GM12878 (cell line): ENCODE measurements at regions not wholly inside any gene's neighbourhood (a gene's known extent, or its start where the extent isn't known, plus 50 kb on each side); places are given as distances from the start of the nearest gene placed in this dataset.

Experiments
- CTCF ChIP-seq, 3 experiments: IDR thresholded peaks in 2 of 3; conservative IDR thresholded peaks in 1 of 3; 2 replicates each; pipeline ENCODE4 v1.5.1; 2011; ENCODE audit warnings: low read depth in 3 of 3, low read length in 3 of 3, mild to moderate bottlenecking in 3 of 3, control low read depth in 2 of 3, moderate library complexity in 2 of 3, inconsistent platforms in 1 of 3, mixed read lengths in 1 of 3; ENCODE audit not compliant: control insufficient read depth in 2 of 3, insufficient read depth in 1 of 3; ENCODE audit errors: extremely low read depth in 1 of 3
- E2F8 ChIP-seq: fragments of 450-650 bp; IDR thresholded peaks from 2 replicates; pipeline ENCODE4 v1.6.1; 2018; ENCODE audit warnings: mild to moderate bottlenecking, low read depth, moderate library complexity; ENCODE audit not compliant: partially characterized antibody
- EP300 ChIP-seq, 2 experiments: fragments of 150-350 bp in 1 of 2; IDR thresholded peaks; 2 replicates each; pipeline ENCODE4 v1.6.1; 2011 to 2012; ENCODE audit warnings: low read depth in 2 of 2, low read length in 2 of 2, borderline replicate concordance in 1 of 2, improper control_type of control experiment in 1 of 2, inconsistent platforms in 1 of 2; ENCODE audit not compliant: control insufficient read depth in 1 of 2
- GABPA ChIP-seq: IDR thresholded peaks from 2 replicates; pipeline ENCODE4 v1.6.1; 2014; ENCODE audit warnings: antibody characterized with exemption, low read depth, mild to moderate bottlenecking, inconsistent platforms
- HDAC2 ChIP-seq: fragments of 200-600 bp; sonication (generic); IDR thresholded peaks from 2 replicates; pipeline ENCODE4 v1.6.1; 2017
- HDGF ChIP-seq: fragments of 450-650 bp; IDR thresholded peaks from 2 replicates; pipeline ENCODE4 v1.6.1; 2016; ENCODE audit warnings: antibody characterized with exemption
- IKZF1 ChIP-seq: fragments of 450-650 bp; conservative IDR thresholded peaks from 2 replicates; pipeline ENCODE4 v1.6.1; 2017; ENCODE audit warnings: antibody characterized with exemption, mild to moderate bottlenecking
- JUNB ChIP-seq: IDR thresholded peaks from 2 replicates; pipeline ENCODE4 v1.6.1; 2016; ENCODE audit warnings: antibody characterized with exemption, mild to moderate bottlenecking
- MYC ChIP-seq: IDR thresholded peaks from 2 replicates; pipeline ENCODE4 v1.6.1; 2011; ENCODE audit warnings: mild to moderate bottlenecking, low read length, moderate library complexity, inconsistent platforms; ENCODE audit not compliant: insufficient read depth, insufficient replicate concordance, insufficient read length, severe bottlenecking
- POLR2A ChIP-seq: IDR thresholded peaks from 2 replicates; pipeline ENCODE4 v1.6.1; 2011; ENCODE audit warnings: low read depth, mild to moderate bottlenecking, low read length
- RAD21 ChIP-seq: IDR thresholded peaks from 2 replicates; pipeline ENCODE4 v1.6.1; 2011; ENCODE audit warnings: mild to moderate bottlenecking, low read depth, low read length, moderate library complexity; ENCODE audit not compliant: insufficient read depth
- TAF1 ChIP-seq: IDR thresholded peaks from 2 replicates; pipeline ENCODE4 v1.6.1; 2011; ENCODE audit warnings: mild to moderate bottlenecking, low read depth, low read length, borderline replicate concordance
- TF ChIP-seq, protein P1 (sequence below): fragments of 450-650 bp; formaldehyde crosslinking; IDR thresholded peaks from 2 replicates; pipeline ENCODE4 v1.4.0; 2022; ENCODE audit warnings: mild to moderate bottlenecking, moderate library complexity

DNA sequence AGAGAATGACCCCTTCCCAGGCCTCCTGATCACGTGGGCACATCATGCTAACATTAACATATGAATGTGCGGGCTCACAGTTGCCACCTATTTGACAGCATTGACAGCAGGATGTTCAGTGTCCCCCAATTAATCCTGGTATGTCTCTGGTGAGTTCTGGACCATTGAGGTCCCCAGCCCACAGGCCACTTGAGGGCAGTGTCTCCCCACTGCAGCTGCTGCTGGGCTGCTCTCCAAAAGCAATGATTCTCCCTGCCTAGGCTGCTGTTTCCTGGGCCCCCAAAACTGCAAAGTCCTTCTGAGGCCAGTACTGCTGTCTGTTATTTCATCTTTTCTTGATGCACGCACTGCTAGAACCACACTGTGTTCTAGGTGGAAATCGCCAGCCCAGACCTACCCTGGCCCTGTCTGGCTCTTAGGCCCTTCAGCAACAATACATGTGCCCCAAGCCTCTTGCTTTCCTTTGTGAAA, 52.7 kb upstream of the MAPK4 start:
- TF ChIP-seq CTCF (IDR thresholded peaks at IDR 0.05 in 2 of 3, conservative IDR thresholded peaks at IDR 0.05 in 1 of 3; ENCODE audit: control insufficient read depth in 2 of 3, extremely low read depth in 1 of 3, insufficient read depth in 1 of 3, low read depth in 3 of 3, low read length in 3 of 3): peak; percentile 53 to 60 (median 55)
- TF ChIP-seq EP300 (IDR thresholded peaks at IDR 0.05; ENCODE audit: borderline replicate concordance in 1 of 2, control insufficient read depth in 1 of 2, low read depth in 2 of 2, low read length in 2 of 2): no peak
- no peak for TF ChIP-seq IKZF1
- TF ChIP-seq HDGF: no peak
- no peak for TF ChIP-seq MYC
- peak; percentile 61 for TF ChIP-seq RAD21
- TF ChIP-seq POLR2A: no peak
- TF ChIP-seq, protein P1, sequence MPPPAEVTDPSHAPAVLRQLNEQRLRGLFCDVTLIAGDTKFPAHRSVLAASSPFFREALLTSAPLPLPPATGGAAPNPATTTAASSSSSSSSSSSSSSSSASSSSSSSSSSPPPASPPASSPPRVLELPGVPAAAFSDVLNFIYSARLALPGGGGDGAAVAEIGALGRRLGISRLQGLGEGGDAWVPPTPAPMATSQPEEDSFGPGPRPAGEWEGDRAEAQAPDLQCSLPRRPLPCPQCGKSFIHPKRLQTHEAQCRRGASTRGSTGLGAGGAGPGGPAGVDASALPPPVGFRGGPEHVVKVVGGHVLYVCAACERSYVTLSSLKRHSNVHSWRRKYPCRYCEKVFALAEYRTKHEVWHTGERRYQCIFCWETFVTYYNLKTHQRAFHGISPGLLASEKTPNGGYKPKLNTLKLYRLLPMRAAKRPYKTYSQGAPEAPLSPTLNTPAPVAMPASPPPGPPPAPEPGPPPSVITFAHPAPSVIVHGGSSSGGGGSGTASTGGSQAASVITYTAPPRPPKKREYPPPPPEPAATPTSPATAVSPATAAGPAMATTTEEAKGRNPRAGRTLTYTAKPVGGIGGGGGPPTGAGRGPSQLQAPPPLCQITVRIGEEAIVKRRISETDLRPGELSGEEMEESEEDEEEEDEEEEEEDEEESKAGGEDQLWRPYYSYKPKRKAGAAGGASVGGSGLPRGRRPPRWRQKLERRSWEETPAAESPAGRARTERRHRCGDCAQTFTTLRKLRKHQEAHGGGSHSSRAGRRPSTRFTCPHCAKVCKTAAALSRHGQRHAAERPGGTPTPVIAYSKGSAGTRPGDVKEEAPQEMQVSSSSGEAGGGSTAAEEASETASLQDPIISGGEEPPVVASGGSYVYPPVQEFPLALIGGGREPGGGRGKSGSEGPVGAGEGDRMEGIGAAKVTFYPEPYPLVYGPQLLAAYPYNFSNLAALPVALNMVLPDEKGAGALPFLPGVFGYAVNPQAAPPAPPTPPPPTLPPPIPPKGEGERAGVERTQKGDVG (CRISPR knock-in tag): no peak
- no peak for TF ChIP-seq HDAC2
- no peak for TF ChIP-seq JUNB
- TF ChIP-seq E2F8: no peak
- no peak for TF ChIP-seq GABPA
- TF ChIP-seq TAF1: no peak
